HFF-Myc (cell line): ENCODE measurements at regions not wholly inside any gene's neighbourhood (a gene's known extent, or its start where the extent isn't known, plus 50 kb on each side); places are given as distances from the start of the nearest gene placed in this dataset.
A peak's percentile ranks its signal among the peaks of the same experiment; 100 is the strongest.
"Not testable (repeated sequence)": the region's sequence is repeated elsewhere in the genome, so short reads cannot be mapped to it uniquely, and the experiment has no call there.

Experiments used
- DNase-seq: peaks from one replicate; pipeline ENCODE4 v3.0.0-alpha.2; 2011; ENCODE audit warnings: low read depth; ENCODE audit errors: extremely low read depth
- H3K4me3 ChIP-seq: replicated peaks from 2 replicates; pipeline ENCODE4 v1.5.1; 2011; ENCODE audit warnings: low read depth, mild to moderate bottlenecking, control low read depth, low read length
- TF ChIP-seq, protein P1 (sequence below): IDR thresholded peaks from 2 replicates; pipeline ENCODE4 v1.5.1; 2012; ENCODE audit warnings: mild to moderate bottlenecking, low read depth, low read length, control low read depth; ENCODE audit errors: missing control alignments

DNA sequence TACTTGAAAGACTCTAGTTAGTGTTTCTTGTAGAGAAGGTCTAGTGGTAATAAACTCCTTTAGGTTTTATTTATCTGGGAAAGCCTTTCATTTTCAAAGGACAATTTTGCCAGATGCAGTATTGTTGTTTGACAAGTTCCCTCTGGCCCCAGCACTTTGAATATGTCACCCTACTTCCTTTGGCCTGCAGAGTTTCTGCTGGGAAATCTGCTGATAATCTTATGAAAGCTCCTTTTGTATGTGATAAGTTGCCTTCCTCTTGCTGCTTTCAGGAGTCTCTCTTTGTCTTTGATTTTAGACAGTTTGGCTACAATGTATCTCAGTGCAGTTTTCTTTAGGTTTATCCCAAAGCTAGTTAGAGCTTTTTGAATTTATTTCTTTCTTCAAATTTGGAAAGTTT is 106.2 kb upstream of the L3MBTL4 start:
- TF ChIP-seq, protein P1, sequence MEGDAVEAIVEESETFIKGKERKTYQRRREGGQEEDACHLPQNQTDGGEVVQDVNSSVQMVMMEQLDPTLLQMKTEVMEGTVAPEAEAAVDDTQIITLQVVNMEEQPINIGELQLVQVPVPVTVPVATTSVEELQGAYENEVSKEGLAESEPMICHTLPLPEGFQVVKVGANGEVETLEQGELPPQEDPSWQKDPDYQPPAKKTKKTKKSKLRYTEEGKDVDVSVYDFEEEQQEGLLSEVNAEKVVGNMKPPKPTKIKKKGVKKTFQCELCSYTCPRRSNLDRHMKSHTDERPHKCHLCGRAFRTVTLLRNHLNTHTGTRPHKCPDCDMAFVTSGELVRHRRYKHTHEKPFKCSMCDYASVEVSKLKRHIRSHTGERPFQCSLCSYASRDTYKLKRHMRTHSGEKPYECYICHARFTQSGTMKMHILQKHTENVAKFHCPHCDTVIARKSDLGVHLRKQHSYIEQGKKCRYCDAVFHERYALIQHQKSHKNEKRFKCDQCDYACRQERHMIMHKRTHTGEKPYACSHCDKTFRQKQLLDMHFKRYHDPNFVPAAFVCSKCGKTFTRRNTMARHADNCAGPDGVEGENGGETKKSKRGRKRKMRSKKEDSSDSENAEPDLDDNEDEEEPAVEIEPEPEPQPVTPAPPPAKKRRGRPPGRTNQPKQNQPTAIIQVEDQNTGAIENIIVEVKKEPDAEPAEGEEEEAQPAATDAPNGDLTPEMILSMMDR = no peak
- DNase-seq = no peak
- H3K4me3 ChIP-seq = no peak overlapping the region

DNA sequence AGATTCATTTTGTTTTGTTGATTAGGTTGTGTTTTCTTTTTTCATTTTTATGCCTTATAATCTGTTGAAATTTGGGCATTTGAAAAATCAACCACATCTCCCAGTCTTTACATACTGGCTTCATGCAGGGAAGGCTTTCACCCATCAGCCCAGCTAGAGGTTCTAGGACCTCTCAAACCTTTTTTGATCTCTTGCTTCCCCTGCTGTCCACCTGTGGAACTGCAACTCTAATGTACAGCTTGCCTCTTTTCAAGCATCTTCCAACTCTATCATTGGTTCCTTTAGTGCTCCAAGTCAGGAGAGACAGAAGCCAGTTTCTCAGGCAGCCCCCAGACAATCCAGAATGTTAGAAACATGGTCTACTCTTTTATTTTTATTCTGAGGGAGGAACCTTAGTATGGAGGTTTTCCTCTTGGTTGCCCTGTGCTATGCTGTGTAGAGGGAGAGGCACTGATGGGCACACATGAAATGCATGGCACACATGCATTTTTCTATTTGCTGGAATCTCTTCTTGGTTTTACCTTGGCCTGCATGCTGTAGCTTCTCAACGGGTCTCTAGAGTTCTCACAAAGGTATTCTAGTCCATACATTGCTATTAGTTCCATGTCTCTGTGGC is 107.2 kb upstream of the L3MBTL4 start:
- TF ChIP-seq, protein P1 = peak; percentile 89
- peak; percentile 25 for DNase-seq

DNA sequence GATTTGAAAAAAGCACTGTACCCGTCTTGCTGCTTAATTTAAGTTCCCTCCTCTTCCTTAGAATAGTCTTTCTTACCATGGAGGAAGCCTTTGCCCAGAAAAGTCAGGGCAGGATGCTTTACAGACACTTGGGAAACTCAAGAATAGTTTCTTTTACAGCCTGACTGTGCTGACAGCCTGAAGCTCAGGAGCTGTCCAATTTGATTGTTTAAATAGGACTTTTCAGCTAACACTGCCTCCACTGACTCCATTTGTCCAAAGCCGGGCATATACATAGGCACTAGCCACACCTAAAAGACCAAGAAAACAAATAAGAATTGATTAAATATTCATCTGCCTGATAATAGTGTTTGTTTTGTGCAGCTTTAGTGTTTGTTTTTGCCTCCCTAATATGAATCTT is 110.9 kb upstream of the L3MBTL4 start:
- TF ChIP-seq, protein P1 = no peak
- DNase-seq = no peak
- no peak overlapping the region for H3K4me3 ChIP-seq

More for the DNA sequence above, 107.2 kb upstream of the L3MBTL4 start:
- H3K4me3 ChIP-seq = no peak overlapping the region

DNA sequence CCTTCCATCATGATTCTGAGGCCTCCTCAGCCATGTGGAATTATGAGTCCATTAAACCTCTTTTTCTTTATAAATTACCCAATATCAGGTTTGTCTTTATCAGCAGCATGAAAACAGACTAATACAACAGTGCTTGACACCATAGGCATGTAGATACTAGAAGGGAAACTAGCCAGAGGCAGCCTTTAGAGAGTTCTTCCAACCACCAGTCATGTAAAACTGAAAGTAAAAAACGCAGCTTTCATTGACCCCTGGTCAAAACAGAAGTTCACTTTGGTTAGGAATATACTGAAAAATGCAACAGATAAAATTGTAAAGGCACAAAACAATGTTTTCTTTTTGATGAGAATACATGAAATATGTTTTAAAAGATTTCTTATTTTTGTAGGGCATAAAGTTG is 122.8 kb upstream of the L3MBTL4 start:
- no peak for DNase-seq
- no peak overlapping the region for H3K4me3 ChIP-seq
- TF ChIP-seq, protein P1 = no peak

DNA sequence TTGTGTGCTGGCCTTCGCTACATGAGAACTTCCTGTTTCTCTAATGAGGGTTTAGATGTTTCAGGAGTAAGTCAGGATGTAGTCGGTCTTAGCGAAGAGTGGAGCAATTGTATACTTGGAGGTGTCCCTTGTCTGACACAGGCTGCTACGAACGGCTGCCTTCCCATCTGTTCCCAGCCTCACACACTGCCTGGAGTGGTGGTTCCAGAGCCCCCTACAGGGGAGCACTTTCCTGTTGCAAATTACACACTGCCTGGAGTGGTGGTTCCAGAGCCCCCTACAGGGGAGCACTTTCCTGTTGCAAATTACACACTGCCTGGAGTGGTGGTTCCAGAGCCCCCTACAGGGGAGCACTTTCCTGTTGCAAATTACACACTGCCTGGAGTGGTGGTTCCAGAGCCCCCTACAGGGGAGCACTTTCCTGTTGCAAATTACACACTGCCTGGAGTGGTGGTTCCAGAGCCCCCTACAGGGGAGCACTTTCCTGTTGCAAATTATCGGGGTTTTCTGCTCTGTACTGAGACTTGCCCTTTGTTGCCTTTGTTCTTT is 126.5 kb upstream of the L3MBTL4 start:
- not testable (repeated sequence) for DNase-seq

DNA sequence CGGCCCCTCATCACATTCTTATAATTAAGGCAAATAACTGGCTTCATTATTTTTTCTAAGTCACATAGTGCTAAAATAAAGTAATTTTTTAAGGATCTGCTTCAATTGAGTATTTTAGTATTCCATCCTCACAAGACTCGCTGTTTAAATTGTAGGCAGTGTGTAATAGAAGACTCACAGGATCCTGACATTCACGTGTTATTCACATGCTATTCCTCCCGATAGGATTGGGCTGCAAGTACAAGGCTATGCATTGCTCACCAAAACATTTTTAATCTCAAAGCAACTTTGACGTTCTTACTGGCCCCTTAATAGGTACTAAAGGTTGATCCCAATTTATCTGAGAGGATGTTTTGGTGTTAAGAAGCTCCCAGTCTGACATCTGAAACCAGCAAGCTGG is 127.6 kb upstream of the L3MBTL4 start:
- no peak overlapping the region for H3K4me3 ChIP-seq
- no peak for DNase-seq
- TF ChIP-seq, protein P1 = no peak

More for the DNA sequence above, 126.5 kb upstream of the L3MBTL4 start:
- TF ChIP-seq, protein P1 = peak; percentile 50
- not testable (repeated sequence) for H3K4me3 ChIP-seq
